ENCODE measurements at regions not wholly inside any gene's neighbourhood (a gene's known extent, or its start where the extent isn't known, plus 50 kb on each side); places are given as distances from the start of the nearest gene placed in this dataset.

- Mint-ChIP-seq H3K9me3 (ENCODE audit: unreplicated experiment) (peaks cover 1% of the 10 kb centered on the region), H3K36me3 (ENCODE audit: unreplicated experiment) (peaks cover 5% of the 10 kb centered on the region), H3K4me3 (ENCODE audit: unreplicated experiment) (no peak overlapping the region), H3K4me1 (ENCODE audit: low read depth, unreplicated experiment) (no peaks in the 10 kb centered on the region), H3K27ac (ENCODE audit: unreplicated experiment) (no peak overlapping the region), H3K27me3 (ENCODE audit: unreplicated experiment) (peaks cover 5% of the 10 kb centered on the region)
- no peak for DNase-seq
- no peak for TF ChIP-seq CTCF (IDR thresholded peaks at IDR 0.05; ENCODE audit: partially characterized antibody, unreplicated experiment)
Observed at GRCh38 chr14:98955741-98956070, 316.3 kb downstream of the BCL11B start.

- no peak overlapping the region for H3K4me3 Mint-ChIP-seq (ENCODE audit: unreplicated experiment)
- H3K27ac Mint-ChIP-seq (ENCODE audit: unreplicated experiment) = no peak overlapping the region
- peaks cover 5% of the 10 kb centered on the region for H3K36me3 Mint-ChIP-seq (ENCODE audit: unreplicated experiment)
- no peak for TF ChIP-seq CTCF (IDR thresholded peaks at IDR 0.05; ENCODE audit: partially characterized antibody, unreplicated experiment)
- peaks cover 1% of the 10 kb centered on the region for H3K9me3 Mint-ChIP-seq (ENCODE audit: unreplicated experiment)
- H3K27me3 Mint-ChIP-seq (ENCODE audit: unreplicated experiment) = peaks cover 5% of the 10 kb centered on the region
- no peaks in the 10 kb centered on the region for H3K4me1 Mint-ChIP-seq (ENCODE audit: low read depth, unreplicated experiment)
- no peak for DNase-seq
Observed at GRCh38 chr14:98956181-98956580, 315.8 kb downstream of the BCL11B start.

GRCh38 chr14:98956661-98957060 is 315.3 kb downstream of the BCL11B start:
- H3K9me3 Mint-ChIP-seq (ENCODE audit: unreplicated experiment) = peaks cover 1% of the 10 kb centered on the region
- TF ChIP-seq CTCF (IDR thresholded peaks at IDR 0.05; ENCODE audit: partially characterized antibody, unreplicated experiment) = no peak
- no peak overlapping the region for H3K4me3 Mint-ChIP-seq (ENCODE audit: unreplicated experiment)
- H3K4me1 Mint-ChIP-seq (ENCODE audit: low read depth, unreplicated experiment) = no peaks in the 10 kb centered on the region
- H3K36me3 Mint-ChIP-seq (ENCODE audit: unreplicated experiment) = peaks cover 5% of the 10 kb centered on the region
- DNase-seq = no peak
- H3K27me3 Mint-ChIP-seq (ENCODE audit: unreplicated experiment) = peaks cover 5% of the 10 kb centered on the region
- no peak overlapping the region for H3K27ac Mint-ChIP-seq (ENCODE audit: unreplicated experiment)

- no peak for DNase-seq
- H3K27ac Mint-ChIP-seq (ENCODE audit: unreplicated experiment) = no peak overlapping the region
- peaks cover 5% of the 10 kb centered on the region for H3K27me3 Mint-ChIP-seq (ENCODE audit: unreplicated experiment)
- no peak for TF ChIP-seq CTCF (IDR thresholded peaks at IDR 0.05; ENCODE audit: partially characterized antibody, unreplicated experiment)
- no peaks in the 10 kb centered on the region for H3K4me1 Mint-ChIP-seq (ENCODE audit: low read depth, unreplicated experiment)
- peaks cover 1% of the 10 kb centered on the region for H3K9me3 Mint-ChIP-seq (ENCODE audit: unreplicated experiment)
- peaks cover 5% of the 10 kb centered on the region for H3K36me3 Mint-ChIP-seq (ENCODE audit: unreplicated experiment)
- no peak overlapping the region for H3K4me3 Mint-ChIP-seq (ENCODE audit: unreplicated experiment)
Observed at GRCh38 chr14:98957211-98958047, 314.6 kb downstream of the BCL11B start.

- H3K36me3 Mint-ChIP-seq (ENCODE audit: unreplicated experiment) = peaks cover 5% of the 10 kb centered on the region
- H3K4me1 Mint-ChIP-seq (ENCODE audit: low read depth, unreplicated experiment) = no peaks in the 10 kb centered on the region
- no peak for TF ChIP-seq CTCF (IDR thresholded peaks at IDR 0.05; ENCODE audit: partially characterized antibody, unreplicated experiment)
- no peak overlapping the region for H3K4me3 Mint-ChIP-seq (ENCODE audit: unreplicated experiment)
- no peak for DNase-seq
- peaks cover 5% of the 10 kb centered on the region for H3K27me3 Mint-ChIP-seq (ENCODE audit: unreplicated experiment)
- peaks cover 1% of the 10 kb centered on the region for H3K9me3 Mint-ChIP-seq (ENCODE audit: unreplicated experiment)
- no peak overlapping the region for H3K27ac Mint-ChIP-seq (ENCODE audit: unreplicated experiment)
Observed at GRCh38 chr14:98958048-98958631, 313.9 kb downstream of the BCL11B start.
